ENCODE measurements at regions not wholly inside any gene's neighbourhood (a gene's known extent, or its start where the extent isn't known, plus 50 kb on each side); places are given as distances from the start of the nearest gene placed in this dataset.

GRCh38 chr12:65663097-65663496 lies 161.2 kb upstream of the HMGA2 start:
- H3K79me2 ChIP-seq (ENCODE audit: insufficient read depth, low read depth), result no peaks in the 10 kb centered on the region
- no peaks in the 10 kb centered on the region for H3K36me3 ChIP-seq (ENCODE audit: insufficient read depth)
- H3K4me3 ChIP-seq (IDR thresholded peaks at IDR 0.05; ENCODE audit: insufficient read depth, low read depth, low read length), result no peak overlapping the region
- no peaks in the 10 kb centered on the region for H3K27me3 ChIP-seq (ENCODE audit: insufficient read depth, low read depth)
- no peaks in the 10 kb centered on the region for H4K20me1 ChIP-seq (ENCODE audit: insufficient read depth)
- H2AFZ ChIP-seq (ENCODE audit: low read depth), result no peak overlapping the region
- no peak for TF ChIP-seq CTCF (conservative IDR thresholded peaks at IDR 0.05; ENCODE audit: low read depth, low read length)
- no peak overlapping the region for H3K4me2 ChIP-seq
- H3K27ac ChIP-seq, result no peak overlapping the region
- no peak overlapping the region for H3K9ac ChIP-seq
- H3K4me1 ChIP-seq (ENCODE audit: low read depth, poor library complexity, severe bottlenecking), result no peaks in the 10 kb centered on the region

- no peak overlapping the region for H3K4me2 ChIP-seq
- H3K9ac ChIP-seq, result no peak overlapping the region
- no peaks in the 10 kb centered on the region for H3K27me3 ChIP-seq (ENCODE audit: insufficient read depth, low read depth)
- H3K4me1 ChIP-seq (ENCODE audit: low read depth, poor library complexity, severe bottlenecking), result no peaks in the 10 kb centered on the region
- no peak for TF ChIP-seq CTCF (conservative IDR thresholded peaks at IDR 0.05; ENCODE audit: low read depth, low read length)
- H3K36me3 ChIP-seq (ENCODE audit: insufficient read depth), result no peaks in the 10 kb centered on the region
- H3K79me2 ChIP-seq (ENCODE audit: insufficient read depth, low read depth), result no peaks in the 10 kb centered on the region
- H3K27ac ChIP-seq, result no peak overlapping the region
- no peak overlapping the region for H2AFZ ChIP-seq (ENCODE audit: low read depth)
- no peak overlapping the region for H3K4me3 ChIP-seq (IDR thresholded peaks at IDR 0.05; ENCODE audit: insufficient read depth, low read depth, low read length)
- H4K20me1 ChIP-seq (ENCODE audit: insufficient read depth), result no peaks in the 10 kb centered on the region
Measured at GRCh38 chr12:65663648-65664047, 160.6 kb upstream of the HMGA2 start.

GRCh38 chr12:65664715-65665250 lies 159.5 kb upstream of the HMGA2 start:
- no peak overlapping the region for H3K4me3 ChIP-seq (IDR thresholded peaks at IDR 0.05; ENCODE audit: insufficient read depth, low read depth, low read length)
- H3K4me1 ChIP-seq (ENCODE audit: low read depth, poor library complexity, severe bottlenecking), result no peaks in the 10 kb centered on the region
- H3K9ac ChIP-seq, result no peak overlapping the region
- no peak overlapping the region for H3K27ac ChIP-seq
- H3K36me3 ChIP-seq (ENCODE audit: insufficient read depth), result no peaks in the 10 kb centered on the region
- no peaks in the 10 kb centered on the region for H4K20me1 ChIP-seq (ENCODE audit: insufficient read depth)
- H3K27me3 ChIP-seq (ENCODE audit: insufficient read depth, low read depth), result no peaks in the 10 kb centered on the region
- no peak overlapping the region for H3K4me2 ChIP-seq
- no peaks in the 10 kb centered on the region for H3K79me2 ChIP-seq (ENCODE audit: insufficient read depth, low read depth)
- no peak for TF ChIP-seq CTCF (conservative IDR thresholded peaks at IDR 0.05; ENCODE audit: low read depth, low read length)
- H2AFZ ChIP-seq (ENCODE audit: low read depth), result no peak overlapping the region

- no peaks in the 10 kb centered on the region for H3K27me3 ChIP-seq (ENCODE audit: insufficient read depth, low read depth)
- no peak overlapping the region for H2AFZ ChIP-seq (ENCODE audit: low read depth)
- H3K27ac ChIP-seq, result no peak overlapping the region
- no peak overlapping the region for H3K4me3 ChIP-seq (IDR thresholded peaks at IDR 0.05; ENCODE audit: insufficient read depth, low read depth, low read length)
- no peaks in the 10 kb centered on the region for H3K79me2 ChIP-seq (ENCODE audit: insufficient read depth, low read depth)
- no peak overlapping the region for H3K9ac ChIP-seq
- TF ChIP-seq CTCF (conservative IDR thresholded peaks at IDR 0.05; ENCODE audit: low read depth, low read length), result no peak
- H4K20me1 ChIP-seq (ENCODE audit: insufficient read depth), result no peaks in the 10 kb centered on the region
- H3K36me3 ChIP-seq (ENCODE audit: insufficient read depth), result no peaks in the 10 kb centered on the region
- no peaks in the 10 kb centered on the region for H3K4me1 ChIP-seq (ENCODE audit: low read depth, poor library complexity, severe bottlenecking)
- no peak overlapping the region for H3K4me2 ChIP-seq
Measured at GRCh38 chr12:65665817-65666216, 158.5 kb upstream of the HMGA2 start.

Measured in KMS-11 (cell line).